CD14-positive monocyte (primary cell): ENCODE measurements at regions not wholly inside any gene's neighbourhood (a gene's known extent, or its start where the extent isn't known, plus 50 kb on each side); places are given as distances from the start of the nearest gene placed in this dataset.

Experiments
- DNase-seq, 3 donors: peaks; one replicate each; pipeline ENCODE4 v3.0.0-alpha.2; 2011 to 2022
- H2AFZ ChIP-seq: 2 replicates; pipeline ENCODE4 v1.6.0; 2012; ENCODE audit warnings: mild to moderate bottlenecking, low read depth, low read length, inconsistent platforms; ENCODE audit not compliant: insufficient read depth, poor library complexity, severe bottlenecking
- H3K27ac ChIP-seq, 2 donors: 1 replicate in 1 of 2; 2 replicates in 1 of 2; pipeline ENCODE4 v1.5.1; 2012 to 2013; ENCODE audit warnings: low read length in 2 of 2, control low read depth in 1 of 2, inconsistent platforms in 1 of 2, low read depth in 1 of 2, mild to moderate bottlenecking in 1 of 2
- H3K27me3 ChIP-seq, 2 donors: one replicate each; pipeline versions ENCODE4 v1.6.0 to v1.6.1; 2011 to 2013; ENCODE audit warnings: low read length in 2 of 2; ENCODE audit not compliant: control insufficient read depth in 2 of 2, insufficient read depth in 2 of 2
- H3K36me3 ChIP-seq, 2 donors: replicated peaks in 1 of 2; 1 replicate in 1 of 2; 2 replicates in 1 of 2; pipeline versions ENCODE4 v1.5.1 to v1.6.1; 2012 to 2013; ENCODE audit warnings: low read length in 2 of 2, control low read depth in 1 of 2, inconsistent platforms in 1 of 2, mild to moderate bottlenecking in 1 of 2; ENCODE audit not compliant: insufficient read depth in 2 of 2, control insufficient read depth in 1 of 2
- H3K4me1 ChIP-seq, 2 donors: 1 replicate in 1 of 2; 2 replicates in 1 of 2; pipeline versions ENCODE4 v1.5.1 to v1.6.1; 2012 to 2013; ENCODE audit warnings: low read length in 2 of 2, control low read depth in 1 of 2, inconsistent platforms in 1 of 2, mild to moderate bottlenecking in 1 of 2, moderate library complexity in 1 of 2; ENCODE audit not compliant: insufficient read depth in 2 of 2, control insufficient read depth in 1 of 2
- H3K4me2 ChIP-seq: replicated peaks from 2 replicates; pipeline ENCODE3; 2012; ENCODE audit warnings: low read length, moderate library complexity, mild to moderate bottlenecking; ENCODE audit not compliant: poor library complexity, severe bottlenecking; ENCODE audit errors: extremely low read depth
- H3K4me3 ChIP-seq, 3 experiments: fragments of 200-600 bp in 1 of 3; sonication (generic) in 1 of 3; replicated peaks in 1 of 3; 1 replicate in 2 of 3; 2 replicates in 1 of 3; pipeline ENCODE4 v1.5.1; 2011 to 2013; ENCODE audit warnings: low read length in 3 of 3, mild to moderate bottlenecking in 3 of 3, control low read depth in 2 of 3, low read depth in 2 of 3, inconsistent platforms in 1 of 3, moderate library complexity in 1 of 3
- H3K79me2 ChIP-seq: 2 replicates; pipeline ENCODE4 v1.6.0; 2012; ENCODE audit warnings: mild to moderate bottlenecking, control low read depth, inconsistent platforms, low read length, moderate library complexity; ENCODE audit not compliant: insufficient read depth
- H3K9ac ChIP-seq: 2 replicates; pipeline ENCODE4 v1.6.0; 2017; ENCODE audit warnings: low read length, mild to moderate bottlenecking; ENCODE audit not compliant: insufficient read depth, poor library complexity, severe bottlenecking
- H3K9me3 ChIP-seq, 2 donors: replicated peaks in 1 of 2; 1 replicate in 1 of 2; 2 replicates in 1 of 2; pipeline versions ENCODE4 v1.5.1 to v1.6.1; 2012 to 2013; ENCODE audit warnings: low read length in 2 of 2, control low read depth in 1 of 2; ENCODE audit not compliant: control insufficient read depth in 1 of 2, insufficient read depth in 1 of 2
- H4K20me1 ChIP-seq: 2 replicates; pipeline ENCODE4 v1.6.0; 2012; ENCODE audit warnings: mild to moderate bottlenecking, low read length, control low read depth, moderate library complexity; ENCODE audit not compliant: insufficient read depth
- H3K27ac Mint-ChIP-seq, 7 donors: one replicate each; pipeline ENCODE4 v1.8.0; 2020; ENCODE audit warnings: mild to moderate bottlenecking in 7 of 7, mixed read lengths in 7 of 7, moderate library complexity in 6 of 7, inconsistent platforms in 2 of 7
- H3K27me3 Mint-ChIP-seq, 3 donors: one replicate each; pipeline ENCODE4 v1.8.0; 2021 to 2022; ENCODE audit warnings: low read depth in 3 of 3, mild to moderate bottlenecking in 3 of 3, mixed read lengths in 3 of 3, moderate library complexity in 3 of 3, inconsistent platforms in 1 of 3
- H3K36me3 Mint-ChIP-seq, 2 donors: one replicate each; pipeline ENCODE4 v1.8.0; 2020; ENCODE audit warnings: mixed read lengths in 2 of 2, inconsistent platforms in 1 of 2, mild to moderate bottlenecking in 1 of 2
- H3K4me1 Mint-ChIP-seq: one replicate; pipeline ENCODE4 v1.8.0; 2020; ENCODE audit warnings: mild to moderate bottlenecking, mixed read lengths
- H3K4me3 Mint-ChIP-seq, 2 donors: one replicate each; pipeline ENCODE4 v1.8.0; 2020; ENCODE audit warnings: mild to moderate bottlenecking in 2 of 2, mixed read lengths in 2 of 2, moderate library complexity in 1 of 2
- H3K9me3 Mint-ChIP-seq, 7 donors: one replicate each; pipeline ENCODE4 v1.8.0; 2020 to 2022; ENCODE audit warnings: mixed read lengths in 7 of 7, mild to moderate bottlenecking in 6 of 7, moderate library complexity in 6 of 7, inconsistent platforms in 2 of 7
- WGBS: methylation state at CpG from one replicate; pipeline ENCODE4 v1.1.5; 2013; ENCODE audit warnings: missing lambda C conversion rate; ENCODE audit not compliant: insufficient coverage; 5-methylcytosine and 5-hydroxymethylcytosine counted together
- intact Hi-C, 2 donors: fragments of 100-400 bp; cut with micrococcal nuclease; formaldehyde crosslinking; loops; one replicate each; pipeline versions ENCODE4 v1.15.0 to v1.15.1; 2023
- TF ChIP-seq, protein P1 (sequence below): fragments of 200-600 bp; IDR thresholded peaks from one replicate; pipeline ENCODE4 v1.8.0; 2022; ENCODE audit warnings: antibody characterized with exemption, mild to moderate bottlenecking

GRCh38 chr3:22935040-22935439 lies 268.1 kb upstream of the UBE2E2 start:
- no peaks in the 10 kb centered on the region for H3K4me1 Mint-ChIP-seq
- Histone ChIP-seq H3K79me2 (no peaks in the 10 kb centered on the region), H3K36me3 (no peaks in the 10 kb centered on the region), H3K27ac (no peak overlapping the region), H2AFZ (no peak overlapping the region), H3K4me3 (no peak overlapping the region), H3K4me2 (no peak overlapping the region), H4K20me1 (no peaks in the 10 kb centered on the region), H3K9me3 (no peaks in the 10 kb centered on the region), H3K4me1 (no peaks in the 10 kb centered on the region), H3K27me3 (no peaks in the 10 kb centered on the region), H3K9ac (no peak overlapping the region)
- DNase-seq, result no peak
- intact Hi-C loops, result no loop called here
- H3K27ac Mint-ChIP-seq, result no peak overlapping the region
- peaks cover 0 to 3% (median 2%) of the 10 kb centered on the region in 7 donors for H3K9me3 Mint-ChIP-seq
- no peaks in the 10 kb centered on the region for H3K36me3 Mint-ChIP-seq
- no peaks in the 10 kb centered on the region for H3K27me3 Mint-ChIP-seq
- WGBS, result no CpG with 5 or more reads among the region's 2 CpGs
- no peak overlapping the region for H3K4me3 Mint-ChIP-seq
- TF ChIP-seq, protein P1, sequence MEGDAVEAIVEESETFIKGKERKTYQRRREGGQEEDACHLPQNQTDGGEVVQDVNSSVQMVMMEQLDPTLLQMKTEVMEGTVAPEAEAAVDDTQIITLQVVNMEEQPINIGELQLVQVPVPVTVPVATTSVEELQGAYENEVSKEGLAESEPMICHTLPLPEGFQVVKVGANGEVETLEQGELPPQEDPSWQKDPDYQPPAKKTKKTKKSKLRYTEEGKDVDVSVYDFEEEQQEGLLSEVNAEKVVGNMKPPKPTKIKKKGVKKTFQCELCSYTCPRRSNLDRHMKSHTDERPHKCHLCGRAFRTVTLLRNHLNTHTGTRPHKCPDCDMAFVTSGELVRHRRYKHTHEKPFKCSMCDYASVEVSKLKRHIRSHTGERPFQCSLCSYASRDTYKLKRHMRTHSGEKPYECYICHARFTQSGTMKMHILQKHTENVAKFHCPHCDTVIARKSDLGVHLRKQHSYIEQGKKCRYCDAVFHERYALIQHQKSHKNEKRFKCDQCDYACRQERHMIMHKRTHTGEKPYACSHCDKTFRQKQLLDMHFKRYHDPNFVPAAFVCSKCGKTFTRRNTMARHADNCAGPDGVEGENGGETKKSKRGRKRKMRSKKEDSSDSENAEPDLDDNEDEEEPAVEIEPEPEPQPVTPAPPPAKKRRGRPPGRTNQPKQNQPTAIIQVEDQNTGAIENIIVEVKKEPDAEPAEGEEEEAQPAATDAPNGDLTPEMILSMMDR, result no peak

DNA sequence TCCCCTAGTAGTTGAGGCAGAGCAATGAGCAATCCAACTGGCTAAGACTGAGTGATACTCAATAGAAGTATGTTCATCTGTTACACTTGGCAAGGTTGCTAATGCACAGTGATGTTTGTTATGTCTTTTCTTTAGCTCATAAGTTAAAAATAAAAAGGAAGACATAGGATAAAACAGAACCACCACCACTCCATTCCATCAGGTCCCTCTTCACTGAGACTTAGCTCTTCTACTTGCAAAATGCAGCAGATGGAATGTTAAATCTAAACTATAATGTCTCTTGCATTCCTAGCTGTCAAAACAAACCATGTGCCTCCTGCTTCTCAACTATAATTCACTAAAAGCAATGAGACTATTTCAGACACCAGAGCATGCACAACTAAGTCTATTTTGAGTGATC lies 265.6 kb upstream of the UBE2E2 start:
- H3K4me2 ChIP-seq, result no peak overlapping the region
- Mint-ChIP-seq H3K4me3 (no peak overlapping the region), H3K4me1 (no peaks in the 10 kb centered on the region), H3K27ac (no peak overlapping the region), H3K9me3 (peaks cover 0 to 3% (median 0%) of the 10 kb centered on the region in 7 donors), H3K36me3 (no peaks in the 10 kb centered on the region), H3K27me3 (peaks cover 0 to 1% (median 0%) of the 10 kb centered on the region in 3 donors)
- TF ChIP-seq, protein P1, result no peak
- no peak overlapping the region for H3K9ac ChIP-seq
- no peaks in the 10 kb centered on the region for H3K9me3 ChIP-seq
- no peaks in the 10 kb centered on the region for H3K4me1 ChIP-seq
- no peak overlapping the region for H2AFZ ChIP-seq
- no peak overlapping the region for H3K4me3 ChIP-seq
- no peaks in the 10 kb centered on the region for H3K27me3 ChIP-seq
- DNase-seq, result no peak
- no peak overlapping the region for H3K27ac ChIP-seq
- intact Hi-C loops, result no loop called here
- H3K79me2 ChIP-seq, result no peaks in the 10 kb centered on the region
- H3K36me3 ChIP-seq, result no peaks in the 10 kb centered on the region
- H4K20me1 ChIP-seq, result no peaks in the 10 kb centered on the region
